HTR-8/SVneo (cell line): ENCODE measurements at regions not wholly inside any gene's neighbourhood (a gene's known extent, or its start where the extent isn't known, plus 50 kb on each side); places are given as distances from the start of the nearest gene placed in this dataset.

Source experiments
- DNase-seq: peaks from one replicate; pipeline ENCODE4 v3.0.0; 2011; ENCODE audit warnings: low spot score, mixed read lengths; ENCODE audit not compliant: insufficient read length
- FAIRE-seq: peaks from 2 replicates; lab custom pipeline; 2011; peaks lifted over from hg19 to GRCh38; lab: Jason Lieb, UNC

DNA sequence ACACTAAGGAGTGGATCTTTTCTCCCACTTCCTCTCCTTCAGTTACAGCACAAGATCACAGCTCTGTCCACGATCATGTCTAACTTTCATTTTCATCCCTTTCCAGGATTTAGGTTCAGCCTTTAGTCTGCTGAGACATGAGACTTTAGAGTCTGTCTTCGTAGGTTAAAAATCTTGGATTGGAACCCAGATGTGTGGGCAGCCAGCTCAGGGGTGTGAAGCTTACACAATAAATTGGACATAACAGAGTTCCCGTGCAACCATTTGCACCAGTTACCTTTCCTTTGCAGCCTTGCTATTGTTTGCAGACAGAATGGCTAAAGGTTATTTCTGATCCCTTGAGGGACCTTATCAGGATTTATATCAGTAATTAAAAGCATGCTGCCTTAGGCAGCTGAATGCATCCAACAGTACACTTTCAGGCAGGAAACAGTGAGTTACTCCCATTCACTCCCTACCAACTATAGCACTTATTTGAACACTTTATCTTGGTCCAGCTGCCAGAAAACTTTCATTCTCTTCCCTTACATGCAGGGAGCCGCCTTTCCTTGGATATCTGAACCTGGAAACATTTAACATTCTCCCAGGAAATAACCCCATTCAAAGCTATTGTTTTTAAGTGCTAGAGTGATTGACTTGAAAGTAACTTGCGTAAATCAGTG is 87.3 kb downstream of the TMEM100 start:
- no peak for FAIRE-seq

GRCh38 chr17:55634702-55635101 is 88.0 kb downstream of the TMEM100 start:
- DNase-seq (no peak), FAIRE-seq (no peak)

More for the DNA sequence above, 87.3 kb downstream of the TMEM100 start:
- no peak for DNase-seq

DNA sequence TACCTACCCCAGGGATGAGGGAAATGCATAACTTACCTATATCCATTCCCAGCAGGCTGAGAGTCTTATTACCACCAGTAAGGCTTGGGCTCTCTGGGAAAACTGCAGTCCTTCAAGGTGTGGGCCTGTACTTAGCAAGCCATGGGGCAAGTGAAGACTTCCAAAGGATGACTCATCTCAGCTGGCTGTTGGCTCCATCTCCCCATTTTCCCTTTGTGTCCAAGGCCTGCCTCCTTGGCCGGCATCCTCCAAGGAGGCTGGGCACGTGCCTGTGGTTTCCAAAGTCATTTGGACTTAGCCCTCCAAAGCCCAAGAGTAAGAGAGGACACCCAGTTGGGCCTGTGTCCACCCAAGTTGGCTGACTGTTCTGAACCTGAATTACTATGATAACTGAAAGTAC is 89.8 kb downstream of the TMEM100 start:
- no peak for DNase-seq

GRCh38 chr17:55632236-55632635 is 90.4 kb downstream of the TMEM100 start:
- FAIRE-seq: no peak
- no peak for DNase-seq

More for the DNA sequence above, 89.8 kb downstream of the TMEM100 start:
- no peak for FAIRE-seq

DNA sequence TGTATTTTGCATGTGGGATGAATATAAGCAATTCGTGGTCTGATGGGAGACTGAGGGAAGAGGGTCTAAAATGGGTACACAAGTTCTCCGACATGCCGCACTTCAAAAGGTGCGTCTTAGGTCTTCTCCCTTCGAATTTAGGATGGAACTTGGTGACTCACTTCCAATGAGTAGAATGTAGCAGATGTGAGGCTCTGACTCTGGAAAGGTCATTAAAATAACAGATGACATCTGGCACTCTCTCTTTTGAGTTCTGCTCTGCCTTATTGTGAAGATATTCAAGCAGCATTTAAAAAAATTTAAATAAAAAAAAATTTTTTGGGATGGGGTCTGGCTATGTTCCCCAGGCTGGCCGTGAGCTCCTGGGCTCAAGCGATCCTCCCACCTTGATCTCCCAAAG is 92.7 kb downstream of the TMEM100 start:
- no peak for DNase-seq
- no peak for FAIRE-seq

- FAIRE-seq (no peak), DNase-seq (no peak)
Observed at GRCh38 chr17:55625521-55625920, 97.1 kb downstream of the TMEM100 start.

- no peak for FAIRE-seq
Observed at GRCh38 chr17:55624772-55625433, 97.8 kb downstream of the TMEM100 start.

GRCh38 chr17:55622547-55622946 is 100.1 kb downstream of the TMEM100 start:
- DNase-seq (no peak), FAIRE-seq (no peak)

More at GRCh38 chr17:55624772-55625433, 97.8 kb downstream of the TMEM100 start:
- no peak for DNase-seq

DNA sequence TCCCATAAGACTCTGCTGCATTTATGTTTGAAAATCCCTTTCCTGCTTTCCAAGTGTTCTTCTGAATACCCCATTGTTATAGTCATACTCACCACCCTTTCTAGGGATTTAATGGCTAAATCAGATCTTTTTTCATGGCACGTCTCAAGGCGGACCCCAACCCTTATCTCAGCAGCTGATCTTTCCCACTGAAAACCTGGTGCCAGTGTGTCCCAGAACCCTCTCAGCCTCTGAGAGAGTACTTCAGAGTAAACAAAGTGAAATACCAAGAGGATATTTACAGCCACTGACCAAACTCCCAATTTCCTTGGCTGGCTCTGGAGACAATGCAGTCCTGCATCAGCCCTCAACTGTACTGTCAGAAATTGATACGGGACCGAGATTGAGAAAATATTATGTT is 101.7 kb downstream of the TMEM100 start:
- DNase-seq: no peak
- FAIRE-seq: no peak

GRCh38 chr17:55620023-55620422 is 102.6 kb downstream of the TMEM100 start:
- no peak for DNase-seq
- FAIRE-seq: no peak

DNA sequence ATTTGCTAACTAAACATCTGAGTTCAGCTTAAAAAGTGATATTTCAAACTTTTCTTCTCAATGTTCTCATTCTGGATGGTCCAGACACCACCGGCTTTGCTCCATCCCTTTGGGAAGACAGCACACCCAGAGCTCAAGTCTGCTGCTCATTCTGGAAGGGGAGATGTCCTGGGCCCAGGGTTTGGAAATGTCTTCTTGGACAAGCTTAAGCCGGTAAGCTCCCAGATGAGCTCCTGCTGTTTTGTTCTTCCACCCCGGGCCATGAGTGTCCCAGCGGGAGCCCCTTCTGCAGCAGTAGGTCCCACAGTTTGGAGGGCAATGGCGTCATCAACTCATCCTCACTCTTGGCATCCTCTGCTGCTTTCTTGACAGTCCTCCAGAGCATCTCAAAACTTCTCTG is 105.2 kb downstream of the TMEM100 start:
- DNase-seq: no peak
- peak; percentile 13 for FAIRE-seq

GRCh38 chr17:55614061-55614460 is 102.8 kb upstream of the SMIM36 start:
- DNase-seq (no peak), FAIRE-seq (no peak)

GRCh38 chr17:55612691-55613141 is 101.5 kb upstream of the SMIM36 start:
- no peak for FAIRE-seq
- no peak for DNase-seq

DNA sequence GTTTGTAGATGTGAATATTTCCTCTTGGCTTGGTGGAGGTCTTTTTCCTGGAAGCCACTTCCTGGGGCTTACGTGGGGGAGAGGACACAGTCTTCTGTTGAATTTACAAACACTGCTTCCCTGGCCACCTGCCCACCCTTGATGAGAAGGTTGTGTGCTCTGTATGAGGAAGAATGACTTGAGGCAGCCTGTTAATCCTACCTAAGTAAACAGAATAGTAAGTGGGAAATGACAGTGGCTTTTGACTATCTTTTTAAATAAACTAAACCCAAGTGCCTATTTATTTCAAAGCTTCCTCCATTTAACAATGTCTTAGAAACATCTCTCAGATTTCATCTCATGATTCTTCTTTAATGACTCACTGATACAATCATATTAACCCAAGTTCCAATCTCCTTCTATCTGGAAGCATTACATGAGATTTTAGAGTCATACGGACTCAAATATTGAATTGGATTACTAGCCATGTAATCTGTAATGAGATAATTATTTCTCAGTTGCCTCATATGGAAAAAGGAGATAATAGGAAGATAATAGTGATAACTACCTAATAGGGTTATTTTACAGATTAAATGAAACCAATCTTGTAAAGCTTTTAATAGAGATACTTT is 96.6 kb upstream of the SMIM36 start:
- DNase-seq (no peak), FAIRE-seq (no peak)

DNA sequence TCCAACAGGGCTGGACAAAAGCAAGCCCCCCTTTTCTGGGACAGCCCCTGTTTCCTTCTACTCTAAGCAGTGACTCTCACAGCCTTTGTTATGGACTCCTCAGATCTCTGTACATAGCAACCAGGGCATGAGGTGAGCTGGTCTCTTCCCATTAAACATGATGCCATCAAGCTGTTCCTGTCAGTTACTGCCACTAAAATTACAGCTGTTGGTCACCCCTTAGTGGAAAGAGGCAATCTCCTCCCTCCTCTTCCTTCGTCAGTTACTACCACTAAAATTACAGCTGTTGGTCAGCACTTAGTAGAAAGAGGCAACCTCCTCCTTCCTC is 95.2 kb upstream of the SMIM36 start:
- DNase-seq (no peak), FAIRE-seq (no peak)

GRCh38 chr17:55605705-55606487 is 94.6 kb upstream of the SMIM36 start:
- FAIRE-seq (no peak), DNase-seq (no peak)

DNA sequence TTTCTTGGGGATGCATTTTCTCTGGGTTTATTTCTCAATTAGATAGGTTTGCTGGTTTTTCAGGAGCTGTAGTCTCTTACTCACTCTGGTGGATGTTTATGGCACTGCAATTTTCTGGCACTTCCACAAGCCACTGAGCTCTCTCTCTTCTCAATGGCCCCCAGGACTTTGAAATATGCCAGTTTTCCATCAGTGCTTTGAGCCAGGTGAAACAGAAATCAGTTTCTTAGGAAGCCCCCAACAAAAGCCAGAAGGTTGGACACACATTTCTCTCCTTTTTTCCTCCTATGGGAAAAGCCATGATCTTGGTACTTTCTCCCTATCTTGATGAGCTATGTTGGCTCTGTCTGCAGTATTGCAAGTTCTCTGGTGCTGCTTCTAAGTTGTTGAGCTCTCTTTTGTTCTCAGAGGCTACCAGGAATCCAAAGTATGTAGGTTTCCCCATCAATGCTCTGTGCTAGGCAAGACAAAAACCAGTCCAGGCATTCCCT is 90.7 kb upstream of the SMIM36 start:
- DNase-seq: no peak
- no peak for FAIRE-seq

- FAIRE-seq (no peak), DNase-seq (no peak)
Observed at GRCh38 chr17:55598495-55598894, 87.2 kb upstream of the SMIM36 start.

DNA sequence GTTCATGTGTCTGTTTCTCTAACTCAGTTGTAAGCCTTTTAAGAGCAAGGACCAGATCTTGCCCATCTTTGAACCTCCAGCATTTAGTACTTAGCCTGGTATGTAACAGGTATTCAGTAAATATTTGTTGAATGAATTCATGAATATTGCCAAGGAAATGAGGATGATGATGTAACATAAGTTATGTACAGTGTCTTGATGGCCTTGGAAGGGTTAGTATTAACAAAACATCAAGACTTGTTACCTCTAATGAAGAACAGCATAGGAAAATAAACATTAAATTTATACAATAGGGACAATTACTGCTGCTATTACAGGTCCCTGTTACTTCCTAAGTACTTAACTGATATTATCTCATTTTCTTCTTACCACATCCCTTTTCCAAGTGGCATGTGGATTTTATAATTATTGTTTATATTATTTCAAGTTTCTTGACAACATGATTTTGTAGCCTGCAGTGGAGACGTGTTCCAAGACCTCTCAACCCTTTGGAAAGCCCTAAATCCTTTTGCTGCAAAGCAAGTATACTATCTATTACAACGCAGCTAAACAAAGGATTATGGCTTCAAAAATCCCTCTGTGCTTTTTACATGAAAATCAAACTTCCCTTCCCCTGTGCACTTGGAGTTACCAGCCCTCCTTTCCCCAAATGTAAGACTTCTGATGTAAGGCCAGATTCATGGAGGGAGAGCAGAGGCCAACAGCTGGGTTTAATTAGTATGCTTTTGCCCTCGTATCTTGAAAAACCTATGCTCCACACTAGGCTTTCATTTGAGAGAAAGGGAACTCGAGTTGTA is 77.4 kb upstream of the SMIM36 start:
- DNase-seq: no peak
- FAIRE-seq: peak; percentile 33

- no peak for DNase-seq
- peak; percentile 33 for FAIRE-seq
Observed at GRCh38 chr17:55587608-55588139, 76.4 kb upstream of the SMIM36 start.
